GM18517 (cell line): ENCODE measurements at regions not wholly inside any gene's neighbourhood (a gene's known extent, or its start where the extent isn't known, plus 50 kb on each side); places are given as distances from the start of the nearest gene placed in this dataset.
"Not testable (repeated sequence)": the region's sequence is repeated elsewhere in the genome, so short reads cannot be mapped to it uniquely, and the experiment has no call there.

Experiments
- ATAC-seq: cut with Tn5 transposase; IDR thresholded peaks from one replicate; pipeline ENCODE4 v1.9.1; 2021; ENCODE audit warnings: mild to moderate bottlenecking, moderate library complexity; ENCODE audit not compliant: unreplicated experiment

- no peak for ATAC-seq
Measured at GRCh38 chr7:50920031-50920635, 137.4 kb upstream of the GRB10 start.

GRCh38 chr7:50915621-50916020 lies 132.9 kb upstream of the GRB10 start:
- no peak for ATAC-seq

- no peak for ATAC-seq
Measured at GRCh38 chr7:50914460-50914859, 131.8 kb upstream of the GRB10 start.

- no peak for ATAC-seq
Measured at GRCh38 chr7:50908628-50909290, 126.1 kb upstream of the GRB10 start.

- not testable (repeated sequence) for ATAC-seq
Measured at GRCh38 chr7:50898604-50899477, 116.1 kb upstream of the GRB10 start.

GRCh38 chr7:50887061-50887460 lies 104.4 kb upstream of the GRB10 start:
- not testable (repeated sequence) for ATAC-seq

GRCh38 chr7:50872437-50872836 lies 89.7 kb upstream of the GRB10 start:
- ATAC-seq: no peak

GRCh38 chr7:50869108-50869725 lies 86.5 kb upstream of the GRB10 start:
- ATAC-seq: no peak

- no peak for ATAC-seq
Measured at GRCh38 chr7:50868426-50869100, 85.9 kb upstream of the GRB10 start.

- no peak for ATAC-seq
Measured at GRCh38 chr7:50867034-50867356, 84.3 kb upstream of the GRB10 start.

- no peak for ATAC-seq
Measured at GRCh38 chr7:50866343-50867033, 83.8 kb upstream of the GRB10 start.

- no peak for ATAC-seq
Measured at GRCh38 chr7:50865450-50865849, 82.8 kb upstream of the GRB10 start.

- ATAC-seq: no peak
Measured at GRCh38 chr7:50864694-50865093, 82.0 kb upstream of the GRB10 start.

- ATAC-seq: no peak
Measured at GRCh38 chr7:50863053-50863452, 80.4 kb upstream of the GRB10 start.

- ATAC-seq: no peak
Measured at GRCh38 chr7:50862302-50862701, 79.6 kb upstream of the GRB10 start.

- no peak for ATAC-seq
Measured at GRCh38 chr7:50860598-50860997, 77.9 kb upstream of the GRB10 start.

- no peak for ATAC-seq
Measured at GRCh38 chr7:50860174-50860573, 77.5 kb upstream of the GRB10 start.

- ATAC-seq: no peak
Measured at GRCh38 chr7:50858528-50859245, 76.0 kb upstream of the GRB10 start.

- no peak for ATAC-seq
Measured at GRCh38 chr7:50857804-50858489, 75.3 kb upstream of the GRB10 start.
